ENCODE measurements at regions not wholly inside any gene's neighbourhood (a gene's known extent, or its start where the extent isn't known, plus 50 kb on each side); places are given as distances from the start of the nearest gene placed in this dataset.
A peak's percentile ranks its signal among the peaks of the same experiment; 100 is the strongest.
"Not testable (repeated sequence)": the region's sequence is repeated elsewhere in the genome, so short reads cannot be mapped to it uniquely, and the experiment has no call there.

DNA sequence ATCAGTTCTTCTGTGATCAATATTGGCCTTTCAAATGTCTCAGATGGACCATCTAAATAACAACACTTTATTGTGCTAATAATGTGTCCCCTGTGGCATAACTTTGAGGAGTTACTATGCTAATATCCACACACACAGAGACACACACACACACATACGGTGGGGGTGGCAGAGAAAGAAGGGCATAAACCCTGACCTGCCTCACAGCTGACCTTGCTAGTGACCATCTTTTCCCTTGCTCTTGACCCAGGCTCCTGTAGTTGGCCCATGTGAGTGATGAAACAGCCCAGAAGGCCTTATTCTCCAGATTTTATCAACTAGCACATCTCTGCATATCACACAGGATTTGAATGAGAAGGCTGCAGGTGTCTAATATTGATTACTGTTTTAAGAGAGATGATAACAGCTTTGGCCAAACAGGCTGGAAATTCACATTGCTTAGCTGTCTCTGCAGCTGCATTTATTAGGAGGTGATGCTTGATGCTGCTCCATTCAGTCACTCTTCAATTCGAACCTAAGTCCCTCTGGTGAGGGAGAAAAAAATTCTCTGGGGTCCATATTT lies 176.4 kb downstream of the ACTR3 start:
- DNase-seq (ENCODE audit: low spot score) = no peak

DNA sequence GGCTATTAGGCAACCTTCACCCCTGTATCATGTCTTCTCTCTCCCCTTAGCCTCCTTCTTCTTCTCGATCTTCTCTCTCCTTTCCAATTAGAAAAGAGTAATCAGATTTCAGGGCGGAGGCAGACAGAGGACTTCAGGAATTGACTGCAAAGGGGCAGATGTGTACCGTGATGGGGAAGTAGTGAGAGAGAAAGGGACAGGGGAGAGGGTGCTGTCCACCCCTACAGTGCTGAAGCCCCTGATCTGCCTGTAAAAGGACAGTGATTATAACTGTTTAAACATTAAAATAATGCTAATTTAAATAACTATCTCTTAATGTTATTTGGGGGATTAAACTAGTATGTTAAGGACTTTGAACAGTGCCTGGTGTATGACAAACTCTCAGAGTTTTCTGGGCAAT lies 178.5 kb downstream of the ACTR3 start:
- DNase-seq (ENCODE audit: low spot score) = no peak

DNA sequence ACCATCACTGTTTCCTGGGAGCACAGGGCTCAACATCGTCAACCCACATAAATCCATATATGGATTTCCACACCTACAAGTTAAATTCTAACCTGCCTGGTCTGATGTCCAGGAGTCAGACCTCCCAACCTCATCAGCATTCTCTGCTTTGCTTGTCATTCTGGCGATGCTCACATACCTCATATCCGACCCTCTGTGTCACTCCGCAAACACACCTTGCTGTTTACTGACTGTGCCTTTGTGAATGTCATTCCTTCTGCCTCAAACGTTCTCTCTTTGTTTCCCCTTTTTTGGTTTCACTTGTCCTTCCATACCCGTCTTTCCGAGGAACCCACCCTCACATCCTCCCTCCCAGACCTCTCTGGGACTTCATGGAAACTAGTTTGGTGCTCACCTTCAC lies 187.1 kb downstream of the ACTR3 start:
- DNase-seq (ENCODE audit: low spot score) = no peak

DNA sequence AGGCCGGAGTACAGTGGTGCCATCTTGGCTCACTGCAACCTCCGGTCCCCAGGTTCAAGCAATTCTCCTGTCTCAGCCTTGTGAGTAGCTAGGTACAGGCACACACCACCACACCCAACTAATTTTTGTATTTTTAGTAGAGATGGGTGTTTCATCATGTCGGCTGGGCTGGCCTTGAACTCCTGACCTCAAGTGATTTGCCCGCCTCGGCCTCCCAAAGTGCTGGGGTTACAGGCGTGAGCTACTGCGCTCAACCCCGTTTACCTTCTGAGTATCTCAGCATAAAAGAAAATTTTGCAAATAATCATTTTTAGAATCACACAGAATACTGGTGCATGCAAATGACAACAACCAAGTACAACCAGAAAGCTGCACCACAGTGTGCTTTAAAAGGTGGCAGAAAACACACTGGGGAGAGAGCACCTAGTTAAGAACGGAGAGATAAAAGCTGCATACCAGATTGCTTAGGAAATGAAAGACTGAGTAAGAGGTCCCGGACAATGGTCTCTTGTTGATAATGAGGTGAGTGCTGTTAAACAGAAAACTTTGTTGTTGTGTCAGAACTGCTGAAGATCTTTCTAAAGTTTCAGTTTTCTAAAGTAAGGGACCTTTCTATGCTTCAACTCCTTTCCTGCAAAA lies 189.6 kb downstream of the ACTR3 start:
- DNase-seq (ENCODE audit: low spot score) = no peak

DNA sequence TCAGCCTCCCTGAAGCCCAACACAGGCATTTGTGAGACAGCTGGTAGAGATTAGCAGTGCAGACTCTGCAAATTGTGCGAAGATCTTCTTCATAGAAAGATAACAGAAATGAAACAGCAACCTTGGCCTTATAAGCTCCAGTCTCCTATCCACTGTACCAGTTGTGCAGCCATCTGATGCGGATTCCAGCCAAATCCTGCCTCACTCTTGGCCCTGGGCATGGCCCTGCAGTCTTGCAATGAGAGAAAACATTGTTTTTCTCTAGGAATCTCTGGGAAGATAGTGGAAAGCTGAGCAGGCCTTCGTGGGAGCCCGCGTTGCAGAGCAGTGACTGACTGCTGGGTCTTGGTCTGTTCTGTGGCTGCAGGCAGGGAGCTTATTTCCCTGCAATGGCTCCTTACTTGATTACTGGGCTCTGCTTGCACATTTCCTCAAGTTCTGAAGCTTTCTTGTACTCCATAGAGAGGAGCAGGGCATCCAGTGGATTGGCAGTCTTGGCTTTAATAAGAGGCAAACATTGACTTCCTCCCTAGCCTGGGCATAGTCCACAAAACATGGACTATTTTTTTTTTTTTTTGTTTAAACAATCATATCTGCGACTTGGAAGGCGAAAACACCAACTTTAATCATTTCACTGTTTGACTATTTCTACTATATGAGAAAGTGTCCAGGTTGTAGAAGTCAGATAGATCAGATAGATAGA lies 193.0 kb downstream of the ACTR3 start:
- peak; percentile 3 for DNase-seq (ENCODE audit: low spot score)

DNA sequence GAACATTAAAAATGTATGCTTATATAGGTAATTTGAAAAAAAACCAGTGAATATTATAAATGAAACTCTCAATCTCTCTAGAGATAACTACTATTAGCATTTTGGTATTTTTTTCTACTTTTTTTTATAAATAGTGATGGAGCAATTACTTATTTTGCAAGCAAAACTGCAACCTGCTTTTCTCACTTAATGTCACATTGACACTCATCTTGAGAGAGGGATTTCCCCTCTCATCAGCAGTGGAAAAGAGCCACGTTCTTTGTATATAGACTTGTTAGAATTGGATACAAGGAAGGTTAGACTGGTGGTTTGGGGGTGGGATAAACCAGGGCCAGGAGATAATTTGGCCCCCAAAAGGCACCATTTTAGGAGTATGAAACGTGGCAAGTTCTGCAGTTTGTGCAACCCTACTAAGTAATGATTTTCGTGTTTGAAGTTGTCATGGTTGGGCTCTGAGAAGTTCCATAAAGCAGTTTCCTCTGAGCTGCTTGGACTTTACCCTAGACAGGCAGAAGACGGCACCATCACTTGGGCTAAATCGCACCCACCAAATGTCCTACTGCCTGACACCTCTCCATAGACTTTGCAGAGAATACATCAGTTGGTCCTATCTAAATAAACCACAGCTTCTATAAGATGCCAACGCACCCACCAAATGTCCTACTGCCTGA lies 194.0 kb downstream of the ACTR3 start:
- no peak for DNase-seq (ENCODE audit: low spot score)

DNA sequence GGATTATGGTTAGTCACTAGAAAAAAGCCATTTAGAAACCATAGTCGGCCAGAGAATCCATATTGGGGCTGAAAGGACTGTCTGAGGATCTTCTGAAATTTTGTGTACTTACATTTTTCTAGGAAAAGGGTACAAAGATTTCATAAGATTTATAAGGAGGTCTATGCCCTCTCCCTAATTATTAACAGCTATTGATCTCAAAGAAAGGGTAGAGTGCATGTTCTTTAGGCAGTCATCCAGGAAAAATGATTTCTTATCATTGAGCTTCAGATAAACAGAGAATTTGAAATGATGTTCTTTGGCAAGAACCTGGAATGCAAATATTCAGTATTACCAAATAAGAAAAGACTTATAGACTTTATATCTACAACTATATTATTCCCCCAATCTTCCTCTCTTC lies 195.3 kb downstream of the ACTR3 start:
- DNase-seq (ENCODE audit: low spot score) = no peak

DNA sequence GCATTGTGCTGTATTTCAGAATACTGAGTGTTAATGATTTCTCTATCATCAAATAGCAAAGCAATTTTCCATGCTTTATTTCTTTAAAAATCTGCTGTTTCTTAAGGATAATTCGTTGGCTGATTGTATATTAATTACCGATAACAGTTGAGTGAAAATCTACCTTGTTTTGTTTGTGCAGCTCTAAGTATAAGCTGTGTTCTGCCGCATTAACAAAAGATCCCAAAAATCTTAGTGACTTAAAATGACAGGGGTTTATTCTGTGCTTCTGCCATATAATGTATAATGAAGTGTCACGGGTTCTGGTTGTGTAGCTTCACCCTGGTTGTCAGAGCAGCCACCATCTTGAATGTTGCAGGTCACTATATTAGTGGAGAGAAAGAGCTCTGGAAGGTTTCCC lies 196.1 kb downstream of the ACTR3 start:
- DNase-seq (ENCODE audit: low spot score) = no peak

DNA sequence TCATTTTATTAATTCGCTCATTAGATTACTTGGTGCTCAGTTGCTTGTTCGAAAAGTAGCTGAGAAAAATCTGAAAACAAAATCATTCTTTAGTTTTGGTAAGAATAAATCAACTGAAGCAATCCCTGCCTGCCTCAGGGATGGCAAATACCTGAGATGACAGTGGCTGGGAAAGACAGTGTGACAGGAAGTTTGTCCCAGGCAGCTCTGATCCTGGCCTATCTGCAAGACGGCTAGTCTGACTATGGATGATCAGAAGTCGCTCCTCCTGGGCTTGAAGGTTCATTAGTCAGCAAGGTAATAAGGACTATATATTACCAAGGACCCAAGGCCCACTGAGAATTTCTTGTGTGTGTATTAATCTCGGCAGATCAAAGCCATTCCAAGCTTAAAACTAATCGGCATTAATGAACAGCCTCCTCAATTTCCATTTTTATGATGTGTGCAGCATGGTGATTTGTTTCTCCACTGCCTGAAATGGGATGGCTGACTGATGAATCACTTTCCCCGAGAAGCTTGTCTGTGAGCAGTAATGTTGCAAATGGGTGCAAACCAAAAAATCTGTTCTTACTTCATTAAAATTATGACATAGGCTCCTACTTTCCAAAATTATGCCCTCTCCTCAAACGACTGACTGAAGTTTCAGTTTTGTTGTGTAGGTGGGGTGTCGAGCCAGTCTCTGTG lies 199.9 kb downstream of the ACTR3 start:
- no peak for DNase-seq (ENCODE audit: low spot score)

DNA sequence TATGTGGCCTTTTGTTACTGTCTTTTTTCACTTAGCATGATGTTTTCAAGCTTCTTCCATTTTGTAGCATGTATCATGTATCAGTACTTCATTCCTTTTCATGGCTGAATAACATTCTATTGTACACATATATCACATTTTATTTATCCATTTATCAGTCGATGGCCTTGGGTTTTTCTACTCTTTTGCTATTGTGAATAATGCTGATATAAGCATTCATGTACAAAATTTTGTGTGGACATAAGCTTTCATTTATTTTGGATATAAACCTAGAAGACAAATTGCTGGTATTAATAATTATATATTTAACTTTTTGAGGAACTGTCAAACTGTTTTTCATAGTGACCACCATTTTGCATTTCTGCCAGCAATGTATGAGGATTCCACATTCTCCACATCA lies 201.1 kb downstream of the ACTR3 start:
- DNase-seq (ENCODE audit: low spot score) = no peak

DNA sequence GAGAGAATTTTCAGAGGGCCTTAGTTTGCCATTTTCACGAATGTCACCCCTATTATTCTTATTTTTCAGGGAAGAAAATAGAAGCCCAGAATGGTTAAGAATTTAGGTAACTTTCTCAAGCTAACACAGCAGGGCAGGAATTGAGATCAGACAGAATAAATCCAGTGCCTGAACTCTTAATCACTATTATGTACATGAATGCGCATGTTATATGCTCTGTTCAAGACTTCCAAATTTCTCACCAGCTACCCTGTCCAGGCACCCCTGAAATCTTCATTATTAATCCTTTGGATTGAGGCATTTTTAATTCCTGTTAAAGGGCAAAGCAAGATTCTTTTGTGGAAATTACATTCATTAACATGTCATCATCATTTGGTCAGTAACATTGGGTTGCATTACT lies 218.4 kb downstream of the ACTR3 start:
- no peak for DNase-seq (ENCODE audit: low spot score)

DNA sequence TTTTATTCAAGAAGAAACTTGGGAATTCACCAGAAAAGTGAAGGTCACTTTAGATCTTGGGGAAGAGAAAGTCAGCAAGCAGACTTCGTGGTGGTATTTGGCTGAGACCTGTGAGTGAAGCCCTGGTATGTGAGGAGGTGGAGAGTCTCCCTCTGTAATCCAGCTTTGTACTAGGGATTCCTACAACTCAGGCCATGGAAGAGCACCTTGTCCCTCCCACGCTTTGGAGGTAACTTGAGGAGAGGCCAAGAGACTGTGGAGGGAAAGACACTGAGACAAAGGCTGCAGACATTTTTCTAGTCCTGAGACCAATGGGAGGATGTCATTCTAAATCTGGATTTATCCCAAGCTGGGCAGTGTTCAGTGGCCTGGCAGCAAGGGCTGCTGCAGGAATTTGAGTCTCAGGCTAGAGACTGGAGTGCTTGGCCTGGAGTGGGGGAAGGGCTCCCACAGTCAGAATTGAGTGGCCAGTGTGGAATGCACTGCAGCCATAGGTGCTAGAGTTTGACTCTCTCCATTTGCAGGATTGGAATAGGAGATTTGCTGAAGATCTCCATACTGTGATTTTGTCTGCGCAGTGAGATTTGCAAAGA lies 219.0 kb downstream of the ACTR3 start:
- DNase-seq (ENCODE audit: low spot score) = no peak

DNA sequence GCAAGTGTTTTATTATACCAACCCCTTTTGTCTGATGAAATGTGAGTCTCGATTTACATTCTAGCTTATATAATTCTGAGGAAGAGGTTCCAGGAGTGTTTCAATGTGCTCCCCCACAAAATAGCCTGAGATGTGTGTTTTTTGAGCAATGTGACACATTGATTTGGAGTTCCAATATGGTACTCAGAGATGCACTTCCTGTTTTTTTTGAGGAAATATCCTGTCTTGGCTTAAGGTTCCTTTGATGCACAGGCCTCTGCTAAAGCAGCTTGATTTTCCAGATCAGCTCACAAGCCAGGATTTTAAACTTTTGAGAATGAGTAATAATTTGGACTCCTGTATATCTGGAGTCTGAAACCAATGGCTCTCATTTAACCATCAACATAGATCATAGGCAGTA lies 221.4 kb downstream of the ACTR3 start:
- DNase-seq (ENCODE audit: low spot score) = no peak

DNA sequence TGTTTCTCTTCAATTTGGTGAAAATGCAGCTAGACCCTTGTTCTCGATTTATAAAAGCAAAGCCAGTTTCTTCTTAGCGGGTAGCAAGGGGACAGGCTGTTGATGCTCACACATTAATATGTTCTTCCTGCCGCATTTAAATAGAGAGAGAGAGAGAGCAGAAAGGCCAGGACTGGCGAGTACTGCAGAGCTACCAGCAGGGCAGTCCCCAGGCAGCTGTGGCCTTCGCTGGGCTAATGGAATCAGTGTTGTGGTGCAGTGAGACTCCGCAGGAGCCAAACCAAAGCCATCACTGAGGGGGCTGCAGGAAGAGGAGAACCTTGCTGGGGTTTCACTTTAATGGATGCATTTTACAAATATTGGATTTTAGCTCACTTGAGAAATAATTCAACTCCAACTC lies 223.6 kb downstream of the ACTR3 start:
- DNase-seq (ENCODE audit: low spot score) = no peak

DNA sequence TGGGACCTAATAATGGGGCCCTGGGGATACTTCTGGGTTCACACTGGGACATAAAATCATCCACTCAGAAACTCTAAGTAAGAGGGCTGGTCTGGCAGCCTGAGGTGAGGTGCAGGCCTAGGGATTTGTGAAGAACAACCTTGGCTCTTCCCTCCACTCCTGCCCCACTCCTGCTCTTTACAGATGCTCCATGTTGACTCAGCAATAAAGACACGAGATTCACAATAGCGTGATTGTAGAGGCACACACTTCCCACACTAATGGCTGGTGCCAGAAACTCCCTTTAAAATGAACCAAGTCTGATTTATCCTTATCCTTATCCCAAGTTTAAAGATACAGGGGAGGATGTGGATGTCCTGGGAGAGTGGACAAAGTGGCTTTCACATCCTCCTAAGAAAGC lies 228.2 kb downstream of the ACTR3 start:
- no peak for DNase-seq (ENCODE audit: low spot score)

DNA sequence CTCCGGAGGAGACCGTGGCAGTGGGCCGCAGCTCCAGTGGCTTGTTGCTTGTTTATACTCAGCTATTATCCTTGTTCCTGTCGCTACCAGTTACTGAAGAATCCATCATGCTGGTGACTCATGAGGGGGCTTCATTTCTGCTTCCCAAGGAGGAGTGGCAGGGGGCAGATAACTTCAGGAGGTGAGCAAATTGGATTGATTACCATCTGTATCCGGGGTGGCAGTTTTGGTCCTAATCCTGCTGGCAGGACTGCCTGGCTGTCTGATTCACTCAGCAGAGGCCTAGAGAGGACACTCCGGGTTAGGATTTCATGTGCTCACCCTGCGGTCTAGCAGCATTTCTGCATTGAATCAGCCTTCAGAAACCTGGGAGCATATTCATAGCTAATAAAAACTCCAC lies 230.0 kb downstream of the ACTR3 start:
- no peak for DNase-seq (ENCODE audit: low spot score)

DNA sequence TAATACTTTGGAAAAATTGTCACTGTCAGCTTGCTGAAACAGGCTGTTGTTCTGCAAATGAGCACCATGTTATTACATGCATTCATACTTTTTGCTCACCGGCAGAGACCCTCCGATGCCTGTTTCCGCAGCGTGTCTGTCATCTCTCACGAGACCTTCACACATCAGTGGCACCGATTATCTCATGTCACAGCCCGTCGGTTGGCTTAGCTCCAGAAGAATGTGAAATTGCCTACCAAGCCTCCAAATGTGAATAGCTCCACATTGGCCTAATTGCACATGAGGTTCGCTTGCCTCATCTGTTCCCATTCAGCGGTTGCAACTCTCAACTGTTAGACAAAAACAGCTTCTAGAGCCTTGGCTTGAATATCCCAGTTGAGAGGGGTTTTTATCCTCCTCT lies 233.0 kb downstream of the ACTR3 start:
- DNase-seq (ENCODE audit: low spot score) = no peak

DNA sequence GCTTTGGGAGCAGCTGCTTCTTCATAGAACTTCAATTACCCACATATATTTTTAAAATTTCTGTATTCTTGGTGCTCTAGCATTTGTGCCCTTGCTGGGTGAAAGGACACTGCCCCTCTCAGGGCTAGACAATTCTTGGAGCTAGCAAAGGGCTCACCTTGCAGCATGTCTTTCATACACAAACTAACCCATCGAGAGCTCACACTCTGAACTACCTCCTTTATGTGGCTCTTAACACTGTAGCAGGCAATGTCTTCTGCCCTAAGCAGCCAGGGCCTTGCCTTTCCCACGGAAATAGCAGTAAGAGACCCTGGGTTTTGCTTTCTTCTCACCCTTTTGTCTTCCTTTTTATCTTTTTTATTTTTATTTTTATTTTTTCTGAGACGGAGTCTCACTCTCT lies 234.0 kb downstream of the ACTR3 start:
- DNase-seq (ENCODE audit: low spot score) = no peak

DNA sequence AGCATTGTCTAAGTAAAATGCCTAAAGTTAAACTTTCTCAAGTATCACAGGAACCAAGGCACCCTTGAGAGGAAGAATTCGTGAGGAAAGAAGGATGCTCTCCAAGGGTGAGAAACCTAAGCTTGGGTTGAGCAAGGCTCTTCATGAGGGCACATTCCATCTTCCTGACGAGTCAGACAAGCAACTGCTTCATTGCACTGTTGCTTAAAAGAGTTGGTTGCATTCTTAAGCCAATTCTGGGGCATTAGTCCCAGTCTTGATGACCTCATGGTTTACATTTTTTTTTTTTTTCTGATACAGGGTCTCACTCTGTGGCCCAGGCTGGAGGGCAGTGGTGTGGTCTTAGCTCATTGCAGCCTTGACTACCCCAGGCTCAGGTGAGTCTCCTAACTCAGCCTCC lies 237.5 kb downstream of the ACTR3 start:
- no peak for DNase-seq (ENCODE audit: low spot score)

DNA sequence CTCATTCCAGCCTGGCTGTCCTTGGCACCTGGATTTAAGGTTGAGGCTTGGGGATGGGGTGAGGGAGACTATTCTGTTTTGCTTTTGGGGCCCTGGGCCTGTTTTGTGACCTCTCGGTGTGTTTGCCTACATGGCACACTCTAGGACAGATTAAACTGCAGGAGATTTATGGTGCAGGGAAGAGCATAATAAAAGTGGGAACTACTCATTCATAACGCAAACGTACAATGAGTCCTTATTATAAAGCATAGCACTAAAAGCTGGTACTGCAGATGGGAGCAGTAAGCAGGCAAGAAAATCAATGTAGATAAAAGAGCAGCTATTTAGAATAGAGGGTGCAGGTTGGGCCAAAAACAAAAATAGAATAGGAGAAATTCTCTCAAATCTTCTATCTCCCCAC lies 238.4 kb downstream of the ACTR3 start:
- no peak for DNase-seq (ENCODE audit: low spot score)

DNA sequence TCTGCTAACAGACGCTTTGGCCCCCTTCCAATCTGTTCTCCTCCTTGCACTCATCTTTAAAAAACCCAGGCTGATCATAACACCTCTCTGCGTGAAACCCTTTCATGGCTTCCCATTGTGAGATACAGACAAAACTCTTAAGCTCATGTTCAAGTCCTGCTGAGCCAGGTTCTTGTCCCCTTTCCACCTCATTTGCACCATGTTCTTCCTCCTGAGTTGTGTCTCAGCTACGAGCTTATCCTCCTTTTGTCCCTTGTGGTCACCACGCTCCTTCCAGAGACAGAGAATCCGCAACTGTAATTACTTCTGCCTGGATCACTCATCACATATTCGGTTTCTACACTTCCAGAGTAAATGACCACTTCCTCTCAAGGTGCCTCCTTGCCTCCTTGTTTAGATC lies 238.8 kb downstream of the ACTR3 start:
- no peak for DNase-seq (ENCODE audit: low spot score)

DNA sequence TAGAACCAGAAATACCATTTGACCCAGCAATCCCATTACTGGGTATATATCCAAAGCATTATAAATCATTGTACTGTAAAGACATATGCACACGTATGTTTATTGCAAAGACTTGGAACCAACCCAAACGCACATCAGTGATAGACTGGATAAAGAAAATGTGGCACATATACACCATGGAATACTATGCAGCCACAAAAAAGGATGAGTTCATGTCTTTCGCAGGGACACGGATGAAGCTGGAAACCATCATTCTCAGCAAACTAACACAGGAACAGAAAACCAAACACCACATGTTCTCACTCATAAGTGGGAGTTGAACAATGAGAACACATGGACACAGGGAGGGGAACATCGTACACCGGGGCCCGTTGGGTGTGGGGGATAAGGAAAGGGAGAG lies 242.2 kb downstream of the ACTR3 start:
- not testable (repeated sequence) for DNase-seq (ENCODE audit: low spot score)
